ENCODE measurements at regions not wholly inside any gene's neighbourhood (a gene's known extent, or its start where the extent isn't known, plus 50 kb on each side); places are given as distances from the start of the nearest gene placed in this dataset.
"Not testable (repeated sequence)": the region's sequence is repeated elsewhere in the genome, so short reads cannot be mapped to it uniquely, and the experiment has no call there.

- no peak for DNase-seq
These were observed 1475.1 kb downstream of the OTOL1 start for GRCh38 chr3:162971715-162972114.

- DNase-seq: no peak
These were observed 1476.9 kb downstream of the OTOL1 start for GRCh38 chr3:162973428-162973917.

GRCh38 chr3:162978136-162978535, 1481.5 kb downstream of the OTOL1 start:
- no peak for DNase-seq

- DNase-seq: no peak
These were observed 1488.1 kb downstream of the OTOL1 start for GRCh38 chr3:162984746-162985145.

- not testable (repeated sequence) for DNase-seq
These were observed 1490.6 kb downstream of the OTOL1 start for GRCh38 chr3:162987085-162987794.

- DNase-seq: no peak
These were observed 1496.1 kb downstream of the OTOL1 start for GRCh38 chr3:162992741-162993140.

GRCh38 chr3:162994165-162994564, 1497.6 kb downstream of the OTOL1 start:
- no peak for DNase-seq

GRCh38 chr3:162996368-162996767, 1499.8 kb downstream of the OTOL1 start:
- no peak for DNase-seq

GRCh38 chr3:162998205-162998604, 1501.6 kb downstream of the OTOL1 start:
- DNase-seq: no peak

- no peak for DNase-seq
These were observed 1515.0 kb downstream of the OTOL1 start for GRCh38 chr3:163011596-163011995.

- no peak for DNase-seq
These were observed 1519.6 kb downstream of the OTOL1 start for GRCh38 chr3:163016251-163016650.

- no peak for DNase-seq
These were observed 1521.5 kb downstream of the OTOL1 start for GRCh38 chr3:163018067-163018466.

- no peak for DNase-seq
These were observed 1522.1 kb downstream of the OTOL1 start for GRCh38 chr3:163018664-163019063.

- DNase-seq: no peak
These were observed 1522.7 kb downstream of the OTOL1 start for GRCh38 chr3:163019260-163019659.

- no peak for DNase-seq
These were observed 1537.0 kb downstream of the OTOL1 start for GRCh38 chr3:163033652-163034051.

GRCh38 chr3:163039636-163040035, 1543.0 kb downstream of the OTOL1 start:
- DNase-seq: no peak

- no peak for DNase-seq
These were observed 1546.5 kb downstream of the OTOL1 start for GRCh38 chr3:163043074-163043473.

GRCh38 chr3:163045945-163046344, 1549.3 kb downstream of the OTOL1 start:
- no peak for DNase-seq

- DNase-seq: no peak
These were observed 1552.3 kb downstream of the OTOL1 start for GRCh38 chr3:163048881-163049280.

- DNase-seq: peak in 3 of 56 donors; percentile 2 to 48 (median 7)
These were observed 1560.4 kb downstream of the OTOL1 start for GRCh38 chr3:163056874-163057497.

- peak in 1 of 56 donors; percentile 11 for DNase-seq
These were observed 1561.6 kb downstream of the OTOL1 start for GRCh38 chr3:163058031-163058854.

GRCh38 chr3:163071713-163072112, 1575.1 kb downstream of the OTOL1 start:
- no peak for DNase-seq

Measured in amygdala (tissue), 56 donors.